H1 (cell line): ENCODE measurements at regions not wholly inside any gene's neighbourhood (a gene's known extent, or its start where the extent isn't known, plus 50 kb on each side); places are given as distances from the start of the nearest gene placed in this dataset.

ENCODE experiments used
- CREB1 ChIP-seq: IDR thresholded peaks from 2 replicates; pipeline ENCODE4 v1.6.1; 2012; ENCODE audit warnings: inconsistent platforms
- CTBP2 ChIP-seq: IDR thresholded peaks from 2 replicates; pipeline ENCODE4 v1.7.0; 2011; ENCODE audit warnings: borderline replicate concordance, mild to moderate bottlenecking, moderate library complexity, mixed read lengths, low read length; ENCODE audit not compliant: insufficient read depth, insufficient read length
- HDAC6 ChIP-seq: IDR thresholded peaks from one replicate; pipeline ENCODE4 v1.7.1; 2012; ENCODE audit warnings: low read depth, mild to moderate bottlenecking, inconsistent platforms, low read length, moderate library complexity
- SIRT6 ChIP-seq: IDR thresholded peaks from one replicate; pipeline ENCODE4 v1.7.1; 2012; ENCODE audit warnings: low read length, inconsistent platforms
- SP1 ChIP-seq: IDR thresholded peaks from 2 replicates; pipeline ENCODE4 v1.6.1; 2011; ENCODE audit warnings: low read depth, low read length
- TF ChIP-seq, protein P1 (sequence below): fragments of 300-600 bp; sonication (generic); IDR thresholded peaks from 2 replicates; pipeline ENCODE4 v1.7.1; 2012; ENCODE audit warnings: low read length, moderate library complexity, mild to moderate bottlenecking, inconsistent platforms; ENCODE audit not compliant: insufficient replicate concordance
- TF ChIP-seq, protein P2 (sequence below): IDR thresholded peaks from 2 replicates; pipeline ENCODE4 v1.6.1; 2012; ENCODE audit warnings: low read length, inconsistent platforms

DNA sequence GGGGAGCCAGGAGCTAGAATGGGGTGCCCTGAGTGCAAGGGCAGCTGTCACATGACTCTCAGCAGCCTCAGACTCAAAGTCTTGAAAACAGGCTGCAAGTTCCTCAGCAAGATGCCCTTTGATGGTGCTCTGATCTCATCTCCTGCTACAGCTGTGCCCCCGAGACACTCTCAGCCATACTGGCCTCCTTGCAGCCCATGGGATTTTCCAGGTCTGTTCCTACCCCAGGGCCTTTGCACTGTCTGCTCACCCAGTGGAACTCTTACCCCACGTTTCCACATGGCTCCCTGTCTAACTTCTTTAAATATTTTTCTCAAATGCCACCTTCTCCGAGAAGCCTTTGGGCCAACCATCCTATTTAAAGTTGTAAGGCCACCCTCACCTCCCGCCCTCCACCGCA lies 146.9 kb downstream of the C16orf95 start (continued):
- TF ChIP-seq, protein P1, sequence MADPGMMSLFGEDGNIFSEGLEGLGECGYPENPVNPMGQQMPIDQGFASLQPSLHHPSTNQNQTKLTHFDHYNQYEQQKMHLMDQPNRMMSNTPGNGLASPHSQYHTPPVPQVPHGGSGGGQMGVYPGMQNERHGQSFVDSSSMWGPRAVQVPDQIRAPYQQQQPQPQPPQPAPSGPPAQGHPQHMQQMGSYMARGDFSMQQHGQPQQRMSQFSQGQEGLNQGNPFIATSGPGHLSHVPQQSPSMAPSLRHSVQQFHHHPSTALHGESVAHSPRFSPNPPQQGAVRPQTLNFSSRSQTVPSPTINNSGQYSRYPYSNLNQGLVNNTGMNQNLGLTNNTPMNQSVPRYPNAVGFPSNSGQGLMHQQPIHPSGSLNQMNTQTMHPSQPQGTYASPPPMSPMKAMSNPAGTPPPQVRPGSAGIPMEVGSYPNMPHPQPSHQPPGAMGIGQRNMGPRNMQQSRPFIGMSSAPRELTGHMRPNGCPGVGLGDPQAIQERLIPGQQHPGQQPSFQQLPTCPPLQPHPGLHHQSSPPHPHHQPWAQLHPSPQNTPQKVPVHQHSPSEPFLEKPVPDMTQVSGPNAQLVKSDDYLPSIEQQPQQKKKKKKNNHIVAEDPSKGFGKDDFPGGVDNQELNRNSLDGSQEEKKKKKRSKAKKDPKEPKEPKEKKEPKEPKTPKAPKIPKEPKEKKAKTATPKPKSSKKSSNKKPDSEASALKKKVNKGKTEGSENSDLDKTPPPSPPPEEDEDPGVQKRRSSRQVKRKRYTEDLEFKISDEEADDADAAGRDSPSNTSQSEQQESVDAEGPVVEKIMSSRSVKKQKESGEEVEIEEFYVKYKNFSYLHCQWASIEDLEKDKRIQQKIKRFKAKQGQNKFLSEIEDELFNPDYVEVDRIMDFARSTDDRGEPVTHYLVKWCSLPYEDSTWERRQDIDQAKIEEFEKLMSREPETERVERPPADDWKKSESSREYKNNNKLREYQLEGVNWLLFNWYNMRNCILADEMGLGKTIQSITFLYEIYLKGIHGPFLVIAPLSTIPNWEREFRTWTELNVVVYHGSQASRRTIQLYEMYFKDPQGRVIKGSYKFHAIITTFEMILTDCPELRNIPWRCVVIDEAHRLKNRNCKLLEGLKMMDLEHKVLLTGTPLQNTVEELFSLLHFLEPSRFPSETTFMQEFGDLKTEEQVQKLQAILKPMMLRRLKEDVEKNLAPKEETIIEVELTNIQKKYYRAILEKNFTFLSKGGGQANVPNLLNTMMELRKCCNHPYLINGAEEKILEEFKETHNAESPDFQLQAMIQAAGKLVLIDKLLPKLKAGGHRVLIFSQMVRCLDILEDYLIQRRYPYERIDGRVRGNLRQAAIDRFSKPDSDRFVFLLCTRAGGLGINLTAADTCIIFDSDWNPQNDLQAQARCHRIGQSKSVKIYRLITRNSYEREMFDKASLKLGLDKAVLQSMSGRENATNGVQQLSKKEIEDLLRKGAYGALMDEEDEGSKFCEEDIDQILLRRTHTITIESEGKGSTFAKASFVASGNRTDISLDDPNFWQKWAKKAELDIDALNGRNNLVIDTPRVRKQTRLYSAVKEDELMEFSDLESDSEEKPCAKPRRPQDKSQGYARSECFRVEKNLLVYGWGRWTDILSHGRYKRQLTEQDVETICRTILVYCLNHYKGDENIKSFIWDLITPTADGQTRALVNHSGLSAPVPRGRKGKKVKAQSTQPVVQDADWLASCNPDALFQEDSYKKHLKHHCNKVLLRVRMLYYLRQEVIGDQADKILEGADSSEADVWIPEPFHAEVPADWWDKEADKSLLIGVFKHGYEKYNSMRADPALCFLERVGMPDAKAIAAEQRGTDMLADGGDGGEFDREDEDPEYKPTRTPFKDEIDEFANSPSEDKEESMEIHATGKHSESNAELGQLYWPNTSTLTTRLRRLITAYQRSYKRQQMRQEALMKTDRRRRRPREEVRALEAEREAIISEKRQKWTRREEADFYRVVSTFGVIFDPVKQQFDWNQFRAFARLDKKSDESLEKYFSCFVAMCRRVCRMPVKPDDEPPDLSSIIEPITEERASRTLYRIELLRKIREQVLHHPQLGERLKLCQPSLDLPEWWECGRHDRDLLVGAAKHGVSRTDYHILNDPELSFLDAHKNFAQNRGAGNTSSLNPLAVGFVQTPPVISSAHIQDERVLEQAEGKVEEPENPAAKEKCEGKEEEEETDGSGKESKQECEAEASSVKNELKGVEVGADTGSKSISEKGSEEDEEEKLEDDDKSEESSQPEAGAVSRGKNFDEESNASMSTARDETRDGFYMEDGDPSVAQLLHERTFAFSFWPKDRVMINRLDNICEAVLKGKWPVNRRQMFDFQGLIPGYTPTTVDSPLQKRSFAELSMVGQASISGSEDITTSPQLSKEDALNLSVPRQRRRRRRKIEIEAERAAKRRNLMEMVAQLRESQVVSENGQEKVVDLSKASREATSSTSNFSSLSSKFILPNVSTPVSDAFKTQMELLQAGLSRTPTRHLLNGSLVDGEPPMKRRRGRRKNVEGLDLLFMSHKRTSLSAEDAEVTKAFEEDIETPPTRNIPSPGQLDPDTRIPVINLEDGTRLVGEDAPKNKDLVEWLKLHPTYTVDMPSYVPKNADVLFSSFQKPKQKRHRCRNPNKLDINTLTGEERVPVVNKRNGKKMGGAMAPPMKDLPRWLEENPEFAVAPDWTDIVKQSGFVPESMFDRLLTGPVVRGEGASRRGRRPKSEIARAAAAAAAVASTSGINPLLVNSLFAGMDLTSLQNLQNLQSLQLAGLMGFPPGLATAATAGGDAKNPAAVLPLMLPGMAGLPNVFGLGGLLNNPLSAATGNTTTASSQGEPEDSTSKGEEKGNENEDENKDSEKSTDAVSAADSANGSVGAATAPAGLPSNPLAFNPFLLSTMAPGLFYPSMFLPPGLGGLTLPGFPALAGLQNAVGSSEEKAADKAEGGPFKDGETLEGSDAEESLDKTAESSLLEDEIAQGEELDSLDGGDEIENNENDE = no peak
- no peak for TF ChIP-seq CTBP2
- TF ChIP-seq, protein P2, sequence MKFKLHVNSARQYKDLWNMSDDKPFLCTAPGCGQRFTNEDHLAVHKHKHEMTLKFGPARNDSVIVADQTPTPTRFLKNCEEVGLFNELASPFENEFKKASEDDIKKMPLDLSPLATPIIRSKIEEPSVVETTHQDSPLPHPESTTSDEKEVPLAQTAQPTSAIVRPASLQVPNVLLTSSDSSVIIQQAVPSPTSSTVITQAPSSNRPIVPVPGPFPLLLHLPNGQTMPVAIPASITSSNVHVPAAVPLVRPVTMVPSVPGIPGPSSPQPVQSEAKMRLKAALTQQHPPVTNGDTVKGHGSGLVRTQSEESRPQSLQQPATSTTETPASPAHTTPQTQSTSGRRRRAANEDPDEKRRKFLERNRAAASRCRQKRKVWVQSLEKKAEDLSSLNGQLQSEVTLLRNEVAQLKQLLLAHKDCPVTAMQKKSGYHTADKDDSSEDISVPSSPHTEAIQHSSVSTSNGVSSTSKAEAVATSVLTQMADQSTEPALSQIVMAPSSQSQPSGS = no peak
- no peak for TF ChIP-seq SP1
- no peak for TF ChIP-seq CREB1
- TF ChIP-seq SIRT6 = no peak
- TF ChIP-seq HDAC6 = no peak
